HCT116 (cell line): ENCODE measurements at regions not wholly inside any gene's neighbourhood (a gene's known extent, or its start where the extent isn't known, plus 50 kb on each side); places are given as distances from the start of the nearest gene placed in this dataset.

Experiments used
- ATAC-seq: fragments of 200-7000 bp; cut with Tn5 transposase; 2 replicates; pipeline ENCODE4 v1.9.1; 2020; ENCODE audit warnings: mild to moderate bottlenecking, moderate library complexity
- BruUV-seq: library from RNA; stranded (reverse); fragments of 400-500 nt; replicated peaks from 2 replicates; lab custom pipeline; 2021; lab: Mats Ljungman, UMichigan
- CTCF ChIA-PET: fragments of 300-600 bp; sonication (Branson Sonifier 250); formaldehyde crosslinking; loops from one replicate; lab custom pipeline; 2021; ENCODE audit warnings: antibody characterized with exemption; lab: Charles Lee
- POLR2A ChIA-PET: fragments of 300-600, 350-600 bp; sonication (Branson Sonifier 250); formaldehyde crosslinking; loops from one replicate; lab custom pipeline; 2021; ENCODE audit warnings: antibody characterized with exemption; lab: Charles Lee
- RAD21 ChIA-PET, 2 experiments: fragments of 300-600 bp; sonication (Branson Sonifier 250); formaldehyde crosslinking; loops; one replicate each; lab custom pipeline; 2023; ENCODE audit warnings: low total read pairs in 2 of 2; ENCODE audit not compliant: uncharacterized antibody in 2 of 2, unreplicated experiment in 2 of 2, low non-redundant PET in 1 of 2; lab: Charles Lee
- DNase-seq: peaks from one replicate; pipeline ENCODE4 v3.0.0-alpha.2; 2010; ENCODE audit warnings: low read depth, low spot score
- H2AFZ ChIP-seq: fragments of 200-600 bp; shearing (Covaris generic), sonication (generic); 2 replicates; pipeline ENCODE4 v1.6.1; 2017; ENCODE audit warnings: low read depth, mixed run types, mixed read lengths, antibody characterized with exemption, low read length; ENCODE audit not compliant: poor library complexity, severe bottlenecking
- H3K27ac ChIP-seq: 2 replicates; pipeline ENCODE4 v1.5.1; 2012; ENCODE audit warnings: low read depth, low read length
- H3K27me3 ChIP-seq: fragments of 200-600 bp; sonication (generic); 2 replicates; pipeline ENCODE4 v1.6.1; 2016; ENCODE audit warnings: mixed run types, low read length, mixed read lengths; ENCODE audit not compliant: insufficient read depth
- H3K36me3 ChIP-seq, 2 experiments: fragments of 200-500 bp in 1 of 2; fragments of 200-600 bp in 1 of 2; sonication (Bioruptor generic) in 1 of 2; sonication (generic) in 1 of 2; 2 replicates each; pipeline versions ENCODE4 v1.5.1 to v1.6.1; 2014 to 2016; ENCODE audit warnings: low read length in 2 of 2, inconsistent platforms in 1 of 2, mixed read lengths in 1 of 2, mixed run types in 1 of 2; ENCODE audit not compliant: insufficient read depth in 2 of 2, control insufficient read depth in 1 of 2
- H3K4me1 ChIP-seq, 2 experiments: fragments of 200-600 bp in 1 of 2; sonication (generic) in 1 of 2; 2 replicates each; pipeline versions ENCODE4 v1.5.1 to v1.6.1; 2012 to 2017; ENCODE audit warnings: low read length in 2 of 2, inconsistent platforms in 1 of 2, mild to moderate bottlenecking in 1 of 2, mixed read lengths in 1 of 2, mixed run types in 1 of 2, moderate library complexity in 1 of 2; ENCODE audit not compliant: insufficient read depth in 2 of 2, control insufficient read depth in 1 of 2
- H3K4me2 ChIP-seq: fragments of 200-600 bp; sonication (generic); 2 replicates; pipeline ENCODE4 v1.6.1; 2017; ENCODE audit warnings: mixed run types, low read length, mixed read lengths
- H3K4me3 ChIP-seq, 2 experiments: fragments of 200-600 bp in 1 of 2; sonication (generic) in 1 of 2; replicated peaks in 1 of 2; 2 replicates each; pipeline ENCODE4 v1.5.1; 2011 to 2016; ENCODE audit warnings: low read length in 2 of 2, control low read depth in 1 of 2, low read depth in 1 of 2, mild to moderate bottlenecking in 1 of 2, mixed read lengths in 1 of 2, mixed run types in 1 of 2
- H3K79me2 ChIP-seq: fragments of 200-600 bp; sonication (generic); 2 replicates; pipeline ENCODE4 v1.6.1; 2017; ENCODE audit warnings: mild to moderate bottlenecking, mixed run types, low read length, moderate library complexity, mixed read lengths; ENCODE audit not compliant: insufficient read depth
- H3K9ac ChIP-seq: fragments of 200-600 bp; sonication (generic); 2 replicates; pipeline ENCODE4 v1.6.1; 2016; ENCODE audit warnings: low read length, mixed read lengths
- H3K9me2 ChIP-seq: fragments of 200-600 bp; sonication (generic), shearing (Covaris generic); 2 replicates; pipeline ENCODE4 v1.6.1; 2017; ENCODE audit warnings: mixed run types, mild to moderate bottlenecking, moderate library complexity; ENCODE audit not compliant: insufficient read depth
- H3K9me3 ChIP-seq, 2 experiments: fragments of 200-500 bp in 1 of 2; fragments of 200-600 bp in 1 of 2; sonication (Bioruptor generic) in 1 of 2; sonication (generic) in 1 of 2; 2 replicates each; pipeline ENCODE4 v1.6.1; 2014 to 2017; ENCODE audit warnings: low read length in 2 of 2, mixed read lengths in 2 of 2, inconsistent platforms in 1 of 2, low read depth in 1 of 2, mild to moderate bottlenecking in 1 of 2, mixed run types in 1 of 2, moderate library complexity in 1 of 2; ENCODE audit not compliant: control insufficient read depth in 1 of 2, insufficient read depth in 1 of 2
- H4K20me1 ChIP-seq: fragments of 200-600 bp; sonication (generic), shearing (Covaris generic); 2 replicates; pipeline ENCODE4 v1.6.1; 2017; ENCODE audit warnings: mixed run types, mild to moderate bottlenecking, moderate library complexity; ENCODE audit not compliant: insufficient read depth
- ATF3 ChIP-seq: IDR thresholded peaks from 2 replicates; pipeline ENCODE4 v1.6.1; 2012
- CBX3 ChIP-seq: IDR thresholded peaks from 2 replicates; pipeline ENCODE4 v1.6.1; 2012; ENCODE audit warnings: low read depth
- CTCF ChIP-seq, 3 experiments: fragments of 200-600 bp in 1 of 3; sonication (generic) in 1 of 3; IDR thresholded peaks in 2 of 3; conservative IDR thresholded peaks in 1 of 3; 2 replicates each; pipeline ENCODE4 v1.5.1; 2012 to 2017; ENCODE audit warnings: low read depth in 2 of 3, low read length in 2 of 3, antibody characterized with exemption in 1 of 3, borderline replicate concordance in 1 of 3, control low read depth in 1 of 3, mild to moderate bottlenecking in 1 of 3, mixed read lengths in 1 of 3, mixed run types in 1 of 3, moderate library complexity in 1 of 3; ENCODE audit not compliant: insufficient read depth in 1 of 3
- EZH2 ChIP-seq: fragments of 200-600 bp; sonication (generic); IDR thresholded peaks from 2 replicates; pipeline ENCODE4 v1.6.1; 2017; ENCODE audit warnings: antibody characterized with exemption, mixed run types
- EZH2phosphoT487 ChIP-seq: fragments of 200-600 bp; IDR thresholded peaks from 2 replicates; pipeline ENCODE4 v1.6.1; 2018; ENCODE audit warnings: antibody characterized with exemption, borderline replicate concordance
- POLR2A ChIP-seq: IDR thresholded peaks from 2 replicates; pipeline ENCODE4 v1.7.0; 2011; ENCODE audit warnings: borderline replicate concordance; ENCODE audit not compliant: insufficient read depth, insufficient read length; ENCODE audit errors: extremely low read depth
- REST ChIP-seq: IDR thresholded peaks from 2 replicates; pipeline ENCODE4 v1.6.1; 2012; ENCODE audit warnings: low read depth
- SRF ChIP-seq: IDR thresholded peaks from 2 replicates; pipeline ENCODE4 v1.6.1; 2012; ENCODE audit warnings: low read depth
- TCF7L2 ChIP-seq: IDR thresholded peaks from 2 replicates; pipeline ENCODE4 v1.7.0; 2011; ENCODE audit warnings: borderline replicate concordance, inconsistent platforms; ENCODE audit not compliant: insufficient read depth, insufficient read length; ENCODE audit errors: extremely low read depth
- ZFX ChIP-seq: fragments of 450-650 bp; IDR thresholded peaks from 2 replicates; pipeline ENCODE4 v1.6.1; 2017
- intact Hi-C: fragments of 100-400 bp; cut with micrococcal nuclease; formaldehyde crosslinking; loops from 2 replicates; pipeline ENCODE4 v1.10.0; 2022

- H2AFZ ChIP-seq, result no peak overlapping the region
- TF ChIP-seq EZH2 (no peak), CBX3 (no peak)
- TF ChIP-seq, all 23 proteins: peak for 0
- Histone ChIP-seq H3K4me2 (no peak overlapping the region), H3K9ac (no peak overlapping the region), H3K9me3 (no peaks in the 10 kb centered on the region), H3K79me2 (no peaks in the 10 kb centered on the region), H3K4me3 (no peak overlapping the region), H3K36me3 (no peaks in the 10 kb centered on the region), H3K9me2 (no peaks in the 10 kb centered on the region), H3K4me1 (no peaks in the 10 kb centered on the region), H3K27me3 (no peaks in the 10 kb centered on the region), H4K20me1 (no peaks in the 10 kb centered on the region), H3K27ac (no peak overlapping the region)
- POLR2A ChIA-PET, result no interaction called here
- DNase-seq (no peak), ATAC-seq (no peak)
- CTCF ChIA-PET, result no interaction called here
- RAD21 ChIA-PET, result no interaction called here
- no TSS peak for BruUV-seq
- intact Hi-C loops, result no loop called here
Measured at GRCh38 chr3:26894443-26894842, 271.9 kb downstream of the LRRC3B start.

- intact Hi-C loops, result no loop called here
- ChIA-PET CTCF (no interaction called here), POLR2A (no interaction called here), RAD21 (no interaction called here)
- DNase-seq, result no peak
- Histone ChIP-seq H4K20me1 (no peaks in the 10 kb centered on the region), H3K4me3 (no peak overlapping the region), H3K4me2 (no peak overlapping the region), H3K9me3 (no peaks in the 10 kb centered on the region), H3K9me2 (no peaks in the 10 kb centered on the region), H3K9ac (no peak overlapping the region), H2AFZ (no peak overlapping the region), H3K27me3 (no peaks in the 10 kb centered on the region), H3K79me2 (no peaks in the 10 kb centered on the region), H3K36me3 (no peaks in the 10 kb centered on the region), H3K4me1 (no peaks in the 10 kb centered on the region), H3K27ac (no peak overlapping the region)
- ATAC-seq, result no peak
- no TSS peak for BruUV-seq
- TF ChIP-seq REST (no peak), SRF (no peak), ZFX (no peak), POLR2A (no peak), EZH2phosphoT487 (no peak), ATF3 (no peak), EZH2 (no peak), TCF7L2 (no peak), CTCF (IDR thresholded peaks at IDR 0.05 in 2 of 3, conservative IDR thresholded peaks at IDR 0.05 in 1 of 3; ENCODE audit: borderline replicate concordance in 1 of 3, insufficient read depth in 1 of 3, low read depth in 2 of 3, low read length in 2 of 3) (no peak)
Measured at GRCh38 chr3:26915208-26915607, 292.6 kb downstream of the LRRC3B start.
